ENCODE measurements at regions not wholly inside any gene's neighbourhood (a gene's known extent, or its start where the extent isn't known, plus 50 kb on each side); places are given as distances from the start of the nearest gene placed in this dataset.

GRCh38 chr6:120924214-120924613 is 410.1 kb downstream of the TBC1D32 start:
- DNase-seq = no peak

DNA sequence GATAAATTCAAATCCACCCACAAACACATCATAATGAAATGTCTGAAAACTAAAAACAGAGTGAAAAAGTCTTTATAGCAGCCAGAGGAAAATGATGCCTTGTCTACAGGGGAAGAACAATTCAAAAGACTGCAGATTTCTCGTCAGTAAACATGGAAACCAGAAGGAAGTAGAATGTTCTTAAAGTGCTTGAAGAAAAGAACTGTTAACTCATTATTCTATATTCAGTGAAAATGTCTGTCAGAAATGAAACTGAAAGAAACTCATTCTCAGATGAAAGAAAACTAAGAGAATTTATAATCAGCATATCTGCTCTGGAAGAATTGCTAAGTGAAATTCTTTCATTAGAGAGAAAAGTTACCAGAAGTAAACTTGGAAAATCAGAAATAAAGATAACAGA is 416.1 kb downstream of the TBC1D32 start:
- no peak for DNase-seq

DNA sequence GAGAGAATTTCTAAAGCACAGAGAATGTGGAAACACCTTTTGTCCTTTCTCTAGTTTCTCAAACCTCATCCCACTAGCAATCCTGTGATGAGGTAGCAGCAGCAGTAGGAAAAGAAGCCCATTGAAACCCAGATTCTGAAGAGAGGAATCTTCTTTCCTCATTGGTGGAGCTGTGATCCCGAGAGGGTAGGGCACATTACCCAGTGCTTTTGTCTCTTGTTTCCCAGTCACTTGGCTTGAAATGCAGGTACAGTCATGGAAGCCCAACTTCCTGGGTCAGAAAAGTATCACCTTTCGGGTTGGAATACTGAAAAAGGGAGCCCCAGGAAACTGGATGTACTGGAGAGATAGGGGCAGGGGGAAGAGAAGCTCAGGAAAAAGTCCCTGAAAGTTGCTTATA is 417.4 kb downstream of the TBC1D32 start:
- no peak for DNase-seq

DNA sequence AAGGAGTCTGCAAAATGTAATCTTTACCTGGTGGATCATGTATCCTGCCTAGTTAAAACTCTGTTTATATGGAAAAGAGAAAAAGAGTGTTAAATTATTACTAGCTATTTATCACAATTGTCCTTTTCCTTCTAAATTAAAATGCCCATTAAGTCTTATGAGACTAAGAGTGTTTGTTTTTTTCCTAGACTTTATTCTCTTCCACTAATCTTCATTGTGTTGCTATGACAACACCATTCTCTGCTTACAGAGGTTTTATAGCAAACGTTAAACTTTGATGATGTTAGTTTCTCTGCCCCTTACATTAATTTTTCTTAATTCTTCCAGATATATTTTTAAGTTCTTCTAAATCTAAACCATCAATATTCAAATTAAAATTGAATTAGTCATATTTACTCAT is 420.8 kb downstream of the TBC1D32 start:
- DNase-seq = no peak

DNA sequence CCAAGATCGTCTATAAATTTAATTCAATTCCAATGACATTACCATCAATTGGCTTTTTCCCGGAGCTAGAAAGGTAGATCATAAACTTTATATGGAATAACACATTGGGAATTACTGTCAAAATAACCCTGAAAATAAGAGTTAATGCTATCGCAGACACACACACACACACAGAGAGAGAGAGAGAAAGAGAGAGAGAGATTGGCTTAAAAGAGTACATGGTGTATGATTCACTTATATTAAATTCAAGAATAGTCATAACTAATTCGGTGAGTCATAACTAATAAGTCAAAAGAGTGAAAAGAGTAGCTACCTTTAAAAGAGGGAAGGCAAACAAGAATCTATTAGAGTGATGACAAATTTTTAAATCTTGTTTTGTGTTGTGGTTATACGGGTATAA is 425.5 kb downstream of the TBC1D32 start:
- DNase-seq = no peak

DNA sequence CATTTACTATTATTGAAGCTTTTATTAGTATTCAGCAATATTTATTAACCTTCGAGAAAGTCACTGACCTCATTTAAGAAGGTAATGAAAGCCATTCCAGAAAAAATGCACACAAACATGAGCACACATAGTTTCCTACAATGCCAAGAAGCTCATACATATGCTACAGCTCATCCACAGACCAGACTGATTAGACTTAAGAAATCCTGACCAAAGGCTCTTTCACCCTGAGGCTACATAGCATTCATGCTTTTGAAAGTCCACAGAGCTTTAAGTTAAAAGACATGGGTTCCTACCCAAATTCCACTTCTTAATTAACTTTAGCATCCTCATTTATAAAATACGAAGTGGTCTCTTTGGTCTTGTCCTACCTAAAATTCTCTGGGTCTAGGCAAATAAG is 430.4 kb downstream of the TBC1D32 start:
- DNase-seq = no peak

GRCh38 chr6:120899932-120900331 is 434.3 kb downstream of the TBC1D32 start:
- DNase-seq = no peak

- DNase-seq = no peak
These were observed 440.2 kb downstream of the TBC1D32 start for GRCh38 chr6:120894077-120894476.

- no peak for DNase-seq
These were observed 457.3 kb downstream of the TBC1D32 start for GRCh38 chr6:120876931-120877330.

GRCh38 chr6:120876424-120876823 is 457.9 kb downstream of the TBC1D32 start:
- DNase-seq = no peak

DNA sequence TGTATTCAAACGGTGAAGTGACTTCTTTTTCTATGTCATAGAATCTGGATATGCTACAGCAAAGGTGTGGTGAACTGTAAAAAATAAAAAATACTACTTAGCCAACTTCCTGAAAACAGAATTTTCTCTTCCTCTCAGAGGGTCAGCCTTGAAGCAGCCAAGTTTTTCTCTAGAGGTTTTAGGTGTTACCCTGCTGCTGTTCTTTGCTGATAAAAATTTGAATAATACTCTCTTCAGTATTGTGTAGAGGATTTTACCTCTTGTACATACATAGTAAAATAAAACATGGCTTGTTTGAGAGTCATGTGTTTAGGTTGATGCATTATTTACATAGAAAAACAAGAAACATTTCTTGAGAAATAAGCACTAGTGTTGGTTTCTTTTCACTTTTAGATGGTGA is 458.4 kb downstream of the TBC1D32 start:
- DNase-seq = no peak

DNA sequence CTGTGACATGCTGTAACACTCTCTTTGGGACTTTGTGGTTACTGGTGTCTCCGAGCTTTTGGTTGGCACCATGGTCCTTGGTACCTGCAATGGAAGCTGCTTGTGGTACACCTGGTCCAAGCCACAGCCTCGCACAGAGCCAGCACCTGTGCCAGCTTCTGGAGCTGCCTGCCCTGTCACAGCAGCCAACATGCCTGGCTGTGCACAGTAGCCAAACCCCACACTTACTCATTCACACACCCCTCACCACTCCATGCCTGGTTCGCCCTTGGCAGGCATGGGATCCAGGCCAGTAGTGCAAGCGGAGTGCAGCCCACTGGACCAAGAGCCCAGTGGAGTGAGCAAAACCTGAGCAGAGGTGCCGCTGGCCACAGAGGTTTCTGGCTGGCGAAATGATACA is 459.9 kb downstream of the TBC1D32 start:
- no peak for DNase-seq

DNA sequence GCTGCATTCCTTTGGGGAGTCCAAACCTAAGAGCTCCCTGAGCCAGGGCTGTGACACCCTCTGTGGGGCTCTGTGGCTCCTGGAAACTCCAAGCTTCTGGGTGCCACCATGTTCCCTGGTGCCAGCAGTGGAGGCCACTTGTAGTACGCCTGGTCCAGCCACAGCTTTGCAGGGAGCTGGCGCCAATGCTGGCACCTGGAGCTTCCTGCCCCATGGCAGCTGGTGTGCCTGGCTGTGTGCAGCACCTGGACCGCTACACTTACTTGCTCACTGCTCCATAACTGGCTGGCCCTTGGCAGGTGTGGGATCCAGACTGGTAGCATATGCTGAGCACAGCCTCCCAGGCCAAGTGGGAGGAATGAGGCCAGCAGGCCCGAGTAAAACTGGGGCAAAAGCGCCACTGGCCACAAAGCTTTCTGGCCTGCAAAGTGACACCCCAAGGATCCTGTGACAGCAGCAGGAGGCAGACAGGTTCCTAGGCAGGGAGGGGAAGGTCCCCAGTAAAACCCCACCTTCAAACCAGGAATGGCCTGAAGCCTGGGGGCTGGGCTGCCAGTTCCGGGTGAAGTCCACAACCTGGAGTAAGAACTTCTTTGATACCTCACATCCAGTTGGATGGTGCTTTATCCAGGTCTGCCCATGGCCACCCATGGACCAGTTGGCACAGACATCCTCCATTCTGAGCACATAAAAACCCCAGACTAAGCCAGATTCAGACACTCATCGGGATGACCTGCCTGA is 461.0 kb downstream of the TBC1D32 start:
- no peak for DNase-seq

DNA sequence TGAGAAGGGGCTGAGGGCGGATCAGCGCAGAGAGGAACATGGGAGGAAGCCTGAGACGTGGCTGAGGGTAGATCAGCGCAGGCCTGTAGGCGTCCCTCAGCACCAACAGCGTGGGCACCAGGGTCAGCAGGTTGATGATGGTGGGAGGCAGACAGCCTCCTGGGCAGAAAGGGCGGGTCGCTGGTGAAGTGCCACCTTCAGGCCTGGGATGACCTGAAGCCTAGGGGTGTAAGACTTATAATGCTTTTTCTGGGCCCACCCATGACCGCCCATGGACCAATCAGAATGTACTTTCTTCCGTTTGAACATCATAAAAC is 462.1 kb downstream of the TBC1D32 start:
- no peak for DNase-seq

- no peak for DNase-seq
These were observed 462.6 kb downstream of the TBC1D32 start for GRCh38 chr6:120871416-120872261.

DNA sequence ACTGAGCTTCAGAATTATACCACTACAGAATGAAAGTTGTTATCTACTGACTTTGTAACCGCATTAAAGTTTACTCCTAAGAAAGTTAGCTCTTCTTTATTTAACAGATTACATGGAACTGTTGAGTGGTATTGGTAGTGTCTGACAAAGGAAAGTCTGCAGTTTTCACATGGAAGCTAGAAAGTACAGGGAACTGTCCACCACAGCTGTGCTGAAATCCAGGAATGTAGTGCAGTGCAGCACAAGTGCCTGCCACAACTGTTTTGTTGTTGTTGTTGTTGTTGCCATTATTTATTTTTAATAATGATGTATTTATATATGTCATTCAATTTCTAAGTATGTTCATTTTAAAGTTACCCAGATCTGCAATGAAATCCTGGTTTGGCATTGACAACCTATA is 464.9 kb downstream of the TBC1D32 start:
- no peak for DNase-seq

DNA sequence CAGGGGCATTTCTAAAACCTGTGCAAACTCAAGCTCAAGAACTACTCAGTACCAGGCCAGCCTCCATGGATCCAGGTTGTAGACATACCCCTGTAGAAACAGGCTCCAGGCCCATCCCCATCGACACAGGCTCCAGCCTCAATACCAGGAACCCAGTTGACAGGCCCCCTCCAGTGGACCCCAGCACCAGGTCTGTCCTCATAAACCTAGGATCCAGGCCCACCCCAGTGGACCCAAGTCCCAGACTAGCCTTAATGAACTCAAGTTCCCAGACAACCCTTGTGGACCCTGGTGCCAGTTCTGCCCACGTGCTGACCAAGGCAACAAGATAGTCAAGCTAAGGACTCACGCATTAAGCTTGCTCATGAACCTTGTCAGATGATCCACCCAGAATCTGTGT is 476.9 kb downstream of the TBC1D32 start:
- no peak for DNase-seq

- DNase-seq = no peak
These were observed 479.7 kb downstream of the TBC1D32 start for GRCh38 chr6:120854583-120854982.

GRCh38 chr6:120853489-120853888 is 480.8 kb downstream of the TBC1D32 start:
- no peak for DNase-seq

- no peak for DNase-seq
These were observed 481.9 kb downstream of the TBC1D32 start for GRCh38 chr6:120852293-120852849.

GRCh38 chr6:120826253-120826652 is 508.0 kb downstream of the TBC1D32 start:
- no peak for DNase-seq

DNA sequence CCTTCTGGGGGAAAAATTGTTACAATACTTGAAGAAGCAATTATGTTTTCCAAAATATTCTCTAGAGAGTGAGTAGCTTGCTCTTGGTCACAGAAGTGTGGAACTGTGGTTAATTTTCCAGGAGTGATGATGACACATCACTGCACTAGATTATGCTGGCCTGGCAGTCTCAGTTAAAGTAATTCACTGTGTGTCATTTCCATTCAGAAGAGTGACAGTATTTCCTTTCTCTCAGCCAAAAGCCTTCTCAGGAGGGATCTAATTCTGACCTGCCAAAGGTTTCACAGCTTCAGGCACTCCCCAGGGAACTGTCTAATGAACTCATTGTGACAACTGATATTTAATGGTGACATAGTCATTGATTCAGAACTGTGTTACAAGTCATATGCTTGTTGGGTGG is 517.5 kb downstream of the TBC1D32 start:
- DNase-seq = no peak

DNA sequence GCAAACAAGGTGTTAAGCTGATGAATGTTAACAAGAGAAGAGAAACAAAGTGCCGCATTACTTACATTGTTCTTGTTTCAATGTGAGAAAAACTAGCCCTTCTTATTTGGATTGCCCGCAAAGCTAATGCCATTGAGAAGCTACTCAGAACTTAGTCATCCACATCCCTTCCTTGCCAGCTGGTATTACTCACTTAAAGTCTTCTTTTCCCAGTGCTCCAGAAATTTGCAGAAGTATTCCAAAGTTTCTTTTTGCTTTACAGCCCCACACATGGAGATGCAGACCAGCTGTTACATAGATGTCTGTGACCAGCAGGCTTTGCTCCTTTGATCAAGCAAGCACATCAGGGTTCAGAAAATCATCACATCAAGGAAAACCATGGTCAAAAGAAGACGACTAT is 529.0 kb downstream of the TBC1D32 start:
- DNase-seq = no peak

- no peak for DNase-seq
These were observed 529.7 kb downstream of the TBC1D32 start for GRCh38 chr6:120804612-120805011.
